Psoas muscle (tissue), 7 donors: ENCODE measurements at regions not wholly inside any gene's neighbourhood (a gene's known extent, or its start where the extent isn't known, plus 50 kb on each side); places are given as distances from the start of the nearest gene placed in this dataset.
A peak's percentile ranks its signal among the peaks of the same experiment; 100 is the strongest.

Experiments
- ATAC-seq, 4 donors: fragments of 200-7000 bp; cut with Tn5 transposase; one replicate each; pipeline ENCODE4 v1.9.1; 2020; ENCODE audit warnings: moderate library complexity in 3 of 4, mild to moderate bottlenecking in 2 of 4
- DNase-seq, 2 donors: peaks; one replicate each; pipeline ENCODE4 v3.0.0-alpha.2; 2020
- H3K27ac ChIP-seq: fragments of 200-600 bp; one replicate; pipeline ENCODE4 v1.8.0; 2022
- H3K27me3 ChIP-seq, 3 donors: fragments of 200-600 bp in 1 of 3; one replicate each; pipeline versions ENCODE4 v1.6.1 to v1.8.0; 2013 to 2022; ENCODE audit warnings: low read length in 2 of 3, mild to moderate bottlenecking in 2 of 3, moderate library complexity in 1 of 3; ENCODE audit not compliant: insufficient read depth in 3 of 3
- H3K36me3 ChIP-seq, 2 donors: fragments of 200-600 bp in 1 of 2; one replicate each; pipeline versions ENCODE4 v1.6.1 to v1.8.0; 2013 to 2022; ENCODE audit warnings: low read depth in 1 of 2, mild to moderate bottlenecking in 1 of 2, moderate library complexity in 1 of 2; ENCODE audit not compliant: insufficient read depth in 1 of 2
- H3K4me1 ChIP-seq: fragments of 200-600 bp; one replicate; pipeline ENCODE4 v1.8.0; 2022
- H3K4me3 ChIP-seq: fragments of 200-600 bp; one replicate; pipeline ENCODE4 v1.8.0; 2022; ENCODE audit warnings: mild to moderate bottlenecking
- H3K9me3 ChIP-seq: fragments of 200-600 bp; one replicate; pipeline ENCODE4 v1.8.0; 2022
- WGBS, 3 donors: extraction: QIAGEN DNeasy Blood & Tissue Kit; methylation state at CpG; one replicate each; pipeline versions ENCODE4 v1.1.6 to v1.1.7; 2013; 5-methylcytosine and 5-hydroxymethylcytosine counted together
- intact Hi-C, 2 donors: fragments of 100-400 bp; cut with DNase I; formaldehyde crosslinking; loops; one replicate each; pipeline versions ENCODE4 v1.11.0 to v1.14.2; 2022
- TF ChIP-seq, protein P1 (sequence below): fragments of 200-600 bp; IDR thresholded peaks from one replicate; pipeline ENCODE4 v1.8.0; 2022; ENCODE audit warnings: antibody characterized with exemption
- donor health status: healthy with polysubstance abuse.
- donor health status: DM: no; HTN: no; CAD: no; lungs with moderate emphysema.
- donor health status: Bipolar disorder and iron deficiency.
- donor health status: healthy.
- donor health status: DM: yes; HTN: yes; CAD: no.
- donor health status: DM: no; HTN: no; CAD: no.
- donor health status: DM: yes; HTN: yes; CAD: no.

DNA sequence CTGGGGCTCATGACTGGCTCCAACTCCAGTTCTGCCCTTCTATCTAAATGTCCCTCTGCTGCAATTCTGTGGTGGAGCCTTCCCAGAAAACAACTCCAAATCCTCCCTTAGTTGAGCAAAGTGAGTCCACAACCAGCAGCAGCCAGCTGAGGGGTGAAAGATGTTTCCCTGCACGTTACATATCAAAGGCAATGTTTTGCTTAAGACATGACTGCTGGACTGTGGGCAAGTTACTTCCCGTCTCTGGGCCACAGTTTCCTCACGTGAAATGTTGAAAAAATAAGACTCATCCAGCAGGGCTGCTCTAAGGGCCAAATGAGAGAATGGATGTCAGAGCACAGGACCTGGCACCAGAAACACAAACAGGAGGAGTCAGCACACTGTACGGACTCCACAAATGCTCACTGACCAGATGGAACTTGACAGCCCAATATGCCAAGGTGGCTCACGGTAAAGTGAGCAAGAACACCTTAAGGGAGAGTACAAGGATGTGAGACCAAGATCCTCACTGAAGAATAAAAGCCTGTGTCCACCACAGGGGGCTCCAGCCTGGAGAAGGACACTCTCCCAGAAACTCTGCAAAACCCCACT, 138.4 kb upstream of the ABCA1 start:
- Histone ChIP-seq H3K27ac (no peak overlapping the region), H3K36me3 (no peaks in the 10 kb centered on the region), H3K27me3 (no peaks in the 10 kb centered on the region), H3K9me3 (no peaks in the 10 kb centered on the region), H3K4me3 (no peak overlapping the region), H3K4me1 (peaks cover 26% of the 10 kb centered on the region)
- WGBS, 3 donors: 72 to 75% (median 75%) methylated on average over 5 of the region's 5 CpGs
- peak in 1 of 2 donors; percentile 20 for DNase-seq
- TF ChIP-seq, protein P1, sequence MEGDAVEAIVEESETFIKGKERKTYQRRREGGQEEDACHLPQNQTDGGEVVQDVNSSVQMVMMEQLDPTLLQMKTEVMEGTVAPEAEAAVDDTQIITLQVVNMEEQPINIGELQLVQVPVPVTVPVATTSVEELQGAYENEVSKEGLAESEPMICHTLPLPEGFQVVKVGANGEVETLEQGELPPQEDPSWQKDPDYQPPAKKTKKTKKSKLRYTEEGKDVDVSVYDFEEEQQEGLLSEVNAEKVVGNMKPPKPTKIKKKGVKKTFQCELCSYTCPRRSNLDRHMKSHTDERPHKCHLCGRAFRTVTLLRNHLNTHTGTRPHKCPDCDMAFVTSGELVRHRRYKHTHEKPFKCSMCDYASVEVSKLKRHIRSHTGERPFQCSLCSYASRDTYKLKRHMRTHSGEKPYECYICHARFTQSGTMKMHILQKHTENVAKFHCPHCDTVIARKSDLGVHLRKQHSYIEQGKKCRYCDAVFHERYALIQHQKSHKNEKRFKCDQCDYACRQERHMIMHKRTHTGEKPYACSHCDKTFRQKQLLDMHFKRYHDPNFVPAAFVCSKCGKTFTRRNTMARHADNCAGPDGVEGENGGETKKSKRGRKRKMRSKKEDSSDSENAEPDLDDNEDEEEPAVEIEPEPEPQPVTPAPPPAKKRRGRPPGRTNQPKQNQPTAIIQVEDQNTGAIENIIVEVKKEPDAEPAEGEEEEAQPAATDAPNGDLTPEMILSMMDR: no peak
- intact Hi-C loops: loop anchor here (5.0 to 10.0 kb wide), 2 partner anchors 46 to 202 kb away; no protein-coding TSS in a partner anchor
- no peak for ATAC-seq

DNA sequence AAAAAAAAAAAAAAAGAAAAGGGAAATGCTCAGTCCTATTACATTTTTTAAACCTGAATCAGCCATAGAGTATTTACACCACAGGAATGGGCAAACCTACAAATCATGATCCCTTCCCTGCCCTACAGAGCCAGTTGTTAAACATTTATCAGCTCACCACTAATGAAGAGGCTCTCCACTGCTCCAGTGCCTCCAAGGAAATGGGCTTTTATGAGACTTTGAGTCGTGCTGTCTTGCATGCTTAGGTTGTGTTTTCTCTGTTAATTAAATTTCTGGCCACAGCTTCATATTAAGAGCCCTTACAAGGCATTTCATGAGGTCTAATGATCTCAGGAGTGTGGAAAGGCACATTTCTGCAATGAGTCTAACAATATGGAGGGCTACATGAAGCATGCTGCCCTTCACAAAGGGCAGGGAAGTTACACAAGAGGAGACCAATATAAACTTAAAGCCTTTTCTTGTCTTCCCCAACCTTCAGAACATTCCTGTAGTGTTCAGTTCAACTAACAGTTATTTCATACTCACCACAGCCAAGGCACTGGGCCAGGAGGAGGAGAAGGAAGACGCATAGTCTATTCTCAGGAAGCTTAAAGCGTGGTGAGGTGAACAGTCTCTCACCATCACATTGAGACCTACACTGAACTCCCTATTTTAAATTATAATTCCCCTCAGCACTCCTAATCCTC, 140.1 kb upstream of the ABCA1 start:
- intact Hi-C loops: loop anchor here (5.0 to 10.0 kb wide), 2 partner anchors 44 to 203 kb away; no protein-coding TSS in a partner anchor
- Histone ChIP-seq H3K27me3 (no peaks in the 10 kb centered on the region), H3K4me3 (no peak overlapping the region), H3K9me3 (no peaks in the 10 kb centered on the region), H3K4me1 (peaks cover 27% of the 10 kb centered on the region), H3K27ac (no peak overlapping the region), H3K36me3 (no peaks in the 10 kb centered on the region)
- 78 to 94% (median 84%) methylated on average over 3 of the region's 3 CpGs for WGBS, 3 donors
- DNase-seq: no peak
- TF ChIP-seq, protein P1: no peak
- ATAC-seq: no peak

DNA sequence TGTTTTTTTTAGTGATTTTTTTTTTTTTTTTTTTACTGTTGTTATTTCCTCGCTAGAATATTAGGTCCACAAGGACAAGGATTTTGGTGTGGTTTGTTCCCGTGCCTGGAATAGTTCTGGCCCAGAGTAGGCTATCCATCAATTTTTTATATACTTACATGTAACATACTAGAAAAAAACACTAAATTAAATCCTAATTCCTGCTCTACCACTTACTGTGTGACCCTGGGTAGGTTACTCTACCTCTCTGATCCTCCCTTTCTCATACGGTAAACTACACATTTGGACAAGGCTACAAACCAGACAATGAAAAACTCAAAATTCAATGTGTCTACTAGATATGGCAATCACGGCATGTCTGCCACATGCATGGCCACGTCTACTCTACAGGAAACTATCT, 141.3 kb upstream of the ABCA1 start:
- H3K4me3 ChIP-seq: no peak overlapping the region
- ATAC-seq (no peak), DNase-seq (no peak)
- H3K4me1 ChIP-seq: peaks cover 20% of the 10 kb centered on the region
- intact Hi-C loops: loop anchor here (5.0 to 10.0 kb wide), 2 partner anchors 43 to 204 kb away; no protein-coding TSS in a partner anchor
- H3K27me3 ChIP-seq: no peaks in the 10 kb centered on the region
- TF ChIP-seq, protein P1: no peak
- no peak overlapping the region for H3K27ac ChIP-seq
- no peaks in the 10 kb centered on the region for H3K36me3 ChIP-seq
- 90 to 96% (median 92%) methylated on average over 5 of the region's 5 CpGs for WGBS, 3 donors
- H3K9me3 ChIP-seq: no peaks in the 10 kb centered on the region

DNA sequence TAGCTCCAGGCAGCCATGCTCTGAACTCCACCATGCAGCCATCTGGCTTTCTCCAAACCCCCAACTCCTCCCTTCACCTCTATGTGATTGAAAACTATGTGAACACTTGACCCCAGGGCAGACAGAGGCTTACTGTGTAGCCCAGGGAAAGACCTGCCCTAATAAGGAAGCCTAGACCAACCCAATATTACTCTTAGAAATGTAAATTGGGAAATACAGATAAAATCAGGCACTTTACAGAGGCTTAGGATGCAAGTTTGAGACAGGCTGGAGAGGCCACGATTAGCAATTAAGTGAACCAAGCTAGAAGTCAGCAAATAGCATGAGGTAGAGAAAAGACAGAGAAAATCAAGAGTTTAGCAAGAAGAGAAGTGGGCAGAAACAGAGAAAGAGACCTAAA, 141.7 kb upstream of the ABCA1 start:
- 86 to 93% (median 86%) methylated on average over 1 of the region's 1 CpG for WGBS, 3 donors
- no peaks in the 10 kb centered on the region for H3K9me3 ChIP-seq
- peaks cover 16% of the 10 kb centered on the region for H3K4me1 ChIP-seq
- no peaks in the 10 kb centered on the region for H3K36me3 ChIP-seq
- H3K27me3 ChIP-seq: no peaks in the 10 kb centered on the region
- H3K27ac ChIP-seq: no peak overlapping the region
- DNase-seq (no peak), ATAC-seq (no peak)
- TF ChIP-seq, protein P1: no peak
- no peak overlapping the region for H3K4me3 ChIP-seq
- intact Hi-C loops: loop anchor here (5.0 to 10.0 kb wide), 2 partner anchors 43 to 205 kb away; no protein-coding TSS in a partner anchor
